H9 (cell line): ENCODE measurements at regions not wholly inside any gene's neighbourhood (a gene's known extent, or its start where the extent isn't known, plus 50 kb on each side); places are given as distances from the start of the nearest gene placed in this dataset.

Source experiments
- DNase-seq: peaks from one replicate; pipeline ENCODE4 v3.0.0-alpha.2; 2017
- H2AFZ ChIP-seq: one replicate; pipeline ENCODE4 v1.6.1; 2013; ENCODE audit warnings: mild to moderate bottlenecking, low read length, control low read depth, moderate library complexity
- H2AK5ac ChIP-seq: 2 replicates; pipeline ENCODE4 v1.6.1; 2013; ENCODE audit warnings: low read length, control low read depth, mixed read lengths; ENCODE audit not compliant: insufficient read length
- H2BK120ac ChIP-seq: one replicate; pipeline ENCODE4 v1.6.1; 2013; ENCODE audit warnings: low read depth, mild to moderate bottlenecking, low read length, control low read depth, inconsistent platforms; ENCODE audit not compliant: poor library complexity, severe bottlenecking
- H2BK12ac ChIP-seq: 2 replicates; pipeline ENCODE4 v1.6.1; 2013; ENCODE audit warnings: low read length, control low read depth, mixed read lengths, low read depth; ENCODE audit not compliant: insufficient read length
- H2BK15ac ChIP-seq: 2 replicates; pipeline ENCODE4 v1.6.1; 2013; ENCODE audit warnings: low read depth, low read length, control low read depth
- H2BK20ac ChIP-seq: one replicate; pipeline ENCODE4 v1.6.1; 2013; ENCODE audit warnings: low read depth, mild to moderate bottlenecking, low read length, control low read depth, inconsistent platforms; ENCODE audit not compliant: poor library complexity, severe bottlenecking
- H2BK5ac ChIP-seq: 2 replicates; pipeline ENCODE4 v1.6.1; 2013; ENCODE audit warnings: low read length, control low read depth, mixed read lengths; ENCODE audit not compliant: insufficient read length
- H3K14ac ChIP-seq: 2 replicates; pipeline ENCODE4 v1.6.1; 2013; ENCODE audit warnings: low read length, control low read depth; ENCODE audit not compliant: insufficient read depth
- H3K18ac ChIP-seq: 2 replicates; pipeline ENCODE4 v1.6.1; 2013; ENCODE audit warnings: low read depth, mild to moderate bottlenecking, mixed read lengths, low read length, control low read depth; ENCODE audit not compliant: insufficient read length
- H3K23ac ChIP-seq: 2 replicates; pipeline ENCODE4 v1.6.1; 2013; ENCODE audit warnings: low read length, control low read depth, mixed read lengths, low read depth; ENCODE audit not compliant: insufficient read length
- H3K23me2 ChIP-seq: 2 replicates; pipeline ENCODE4 v1.6.1; 2013; ENCODE audit warnings: low read depth, mild to moderate bottlenecking, mixed read lengths, low read length, control low read depth; ENCODE audit not compliant: insufficient read length, poor library complexity, severe bottlenecking
- H3K27ac ChIP-seq: 2 replicates; pipeline ENCODE4 v1.5.1; 2013; ENCODE audit warnings: low read length, control low read depth, mixed read lengths, low read depth; ENCODE audit not compliant: insufficient read length
- H3K27me3 ChIP-seq: 2 replicates; pipeline ENCODE4 v1.6.1; 2013; ENCODE audit warnings: low read length, control low read depth, inconsistent platforms; ENCODE audit not compliant: insufficient read depth
- H3K4ac ChIP-seq: 2 replicates; pipeline ENCODE4 v1.6.1; 2013; ENCODE audit warnings: low read depth, mild to moderate bottlenecking, control low read depth, inconsistent platforms, low read length, moderate library complexity
- H3K4me1 ChIP-seq: 2 replicates; pipeline ENCODE4 v1.6.1; 2013; ENCODE audit warnings: low read length, control low read depth, inconsistent platforms; ENCODE audit not compliant: insufficient read depth
- H3K4me2 ChIP-seq: 2 replicates; pipeline ENCODE4 v1.6.1; 2013; ENCODE audit warnings: low read length, control low read depth, mixed read lengths; ENCODE audit not compliant: insufficient read length, insufficient read depth
- H3K56ac ChIP-seq: 2 replicates; pipeline ENCODE4 v1.6.1; 2013; ENCODE audit warnings: low read depth, mild to moderate bottlenecking, mixed read lengths, low read length, control low read depth; ENCODE audit not compliant: insufficient read length
- H3K79me1 ChIP-seq: 2 replicates; pipeline ENCODE4 v1.6.1; 2013; ENCODE audit warnings: low read depth, mild to moderate bottlenecking, moderate library complexity, low read length, control low read depth, inconsistent platforms; ENCODE audit not compliant: insufficient read depth, poor library complexity, severe bottlenecking
- H3K79me2 ChIP-seq: 2 replicates; pipeline ENCODE4 v1.6.1; 2013; ENCODE audit warnings: low read length, control low read depth, inconsistent platforms; ENCODE audit not compliant: insufficient read depth
- H3K9ac ChIP-seq: 2 replicates; pipeline ENCODE4 v1.6.1; 2013; ENCODE audit warnings: low read length, control low read depth, mixed read lengths; ENCODE audit not compliant: insufficient read length; ENCODE audit errors: extremely low read depth
- H3K9me3 ChIP-seq: one replicate; pipeline ENCODE4 v1.6.1; 2013; ENCODE audit warnings: low read depth, low read length, inconsistent platforms; ENCODE audit not compliant: control insufficient read depth
- H3T11ph ChIP-seq: one replicate; pipeline ENCODE4 v1.6.1; 2013; ENCODE audit warnings: mild to moderate bottlenecking, low read length, control low read depth, inconsistent platforms
- H4K20me1 ChIP-seq: one replicate; pipeline ENCODE4 v1.6.1; 2013; ENCODE audit not compliant: control insufficient read depth, insufficient read length, insufficient read depth
- H4K5ac ChIP-seq: 2 replicates; pipeline ENCODE4 v1.6.1; 2013; ENCODE audit warnings: low read depth, mild to moderate bottlenecking, mixed read lengths, low read length, control low read depth; ENCODE audit not compliant: insufficient read length
- H4K8ac ChIP-seq: replicated peaks from 2 replicates; pipeline ENCODE4 v1.6.1; 2013; ENCODE audit warnings: low read length, control low read depth, mixed read lengths, low read depth; ENCODE audit not compliant: insufficient read length
- H4K91ac ChIP-seq: 2 replicates; pipeline ENCODE4 v1.6.1; 2013; ENCODE audit warnings: low read depth, mild to moderate bottlenecking, moderate library complexity, mixed read lengths, low read length, control low read depth; ENCODE audit not compliant: insufficient read length
- H3K27ac Mint-ChIP-seq, 3 experiments: 2 replicates in 2 of 3; 3 replicates in 1 of 3; pipeline ENCODE4 v1.8.0; 2020 to 2021; ENCODE audit warnings: mixed read lengths in 3 of 3, mild to moderate bottlenecking in 1 of 3, moderate library complexity in 1 of 3
- H3K27me3 Mint-ChIP-seq: 2 replicates; pipeline ENCODE4 v1.8.0; 2021; ENCODE audit warnings: low read depth, mild to moderate bottlenecking, moderate library complexity, mixed read lengths
- H3K36me3 Mint-ChIP-seq, 3 experiments: 2 replicates in 2 of 3; 3 replicates in 1 of 3; pipeline ENCODE4 v1.8.0; 2020 to 2021; ENCODE audit warnings: low read depth in 3 of 3, mixed read lengths in 3 of 3; ENCODE audit not compliant: insufficient read depth in 1 of 3
- H3K4me1 Mint-ChIP-seq, 2 experiments: 2 replicates each; pipeline ENCODE4 v1.8.0; 2020; ENCODE audit warnings: mixed read lengths in 2 of 2
- H3K4me3 Mint-ChIP-seq, 2 experiments: 2 replicates in 1 of 2; 3 replicates in 1 of 2; pipeline ENCODE4 v1.8.0; 2020 to 2021; ENCODE audit warnings: mild to moderate bottlenecking in 2 of 2, mixed read lengths in 2 of 2, moderate library complexity in 1 of 2
- H3K9me3 Mint-ChIP-seq, 2 experiments: 2 replicates in 1 of 2; 3 replicates in 1 of 2; pipeline ENCODE4 v1.8.0; 2020; ENCODE audit warnings: mild to moderate bottlenecking in 2 of 2, mixed read lengths in 2 of 2, moderate library complexity in 1 of 2
- WGBS: extraction: QIAGEN DNeasy Blood & Tissue Kit; methylation state at CpG from one replicate; pipeline ENCODE4 v1.1.7; 2013; ENCODE audit warnings: missing lambda C conversion rate, low lambda C conversion rate, mixed read lengths; ENCODE audit not compliant: insufficient read length; ENCODE audit errors: extremely low coverage; 5-methylcytosine and 5-hydroxymethylcytosine counted together
- TF ChIP-seq, protein P1 (sequence below): fragments of 200-600 bp; sonication (generic); conservative IDR thresholded peaks from 3 replicates; pipeline ENCODE4 v1.8.0; 2021; ENCODE audit warnings: antibody characterized with exemption, mild to moderate bottlenecking

DNA sequence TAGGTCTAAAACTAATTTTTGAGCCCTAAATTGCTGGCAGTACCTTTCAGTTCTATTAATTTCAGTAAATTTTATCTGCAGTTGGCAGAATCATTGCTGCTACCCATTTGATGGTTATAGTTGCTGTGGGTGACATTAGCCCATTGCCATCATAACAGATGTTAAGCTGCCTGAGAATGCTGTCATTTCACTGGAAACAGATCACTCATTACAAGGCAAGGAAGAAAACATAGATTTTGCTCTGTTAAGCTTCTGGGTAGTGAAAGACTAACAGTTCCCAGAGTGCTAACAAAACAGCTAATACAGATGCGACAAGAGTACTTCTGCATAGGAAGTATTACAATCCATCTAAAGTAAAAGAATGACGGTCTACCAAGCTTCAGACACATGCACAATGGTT lies 213.2 kb downstream of the SPANXN3 start:
- peaks cover 50 to 59% of the 10 kb centered on the region in 2 experiments for H3K9me3 Mint-ChIP-seq
- WGBS: no CpG with 5 or more reads among the region's 2 CpGs
- DNase-seq: no peak

More for the DNA sequence above, 213.2 kb downstream of the SPANXN3 start:
- Histone ChIP-seq H3K27me3 (no peaks in the 10 kb centered on the region), H2BK15ac (no peak overlapping the region), H2BK12ac (no peak overlapping the region), H4K8ac (no peak overlapping the region), H3K18ac (no peak overlapping the region), H4K5ac (no peak overlapping the region), H3K79me2 (no peaks in the 10 kb centered on the region), H3K14ac (no peak overlapping the region), H2BK5ac (no peak overlapping the region), H3K9me3 (no peaks in the 10 kb centered on the region), H3K4ac (no peak overlapping the region), H3K9ac (no peak overlapping the region), H4K91ac (no peak overlapping the region), H3K79me1 (no peaks in the 10 kb centered on the region), H3K4me2 (no peak overlapping the region), H2AFZ (no peak overlapping the region), H2BK120ac (no peak overlapping the region), H3K23me2 (no peaks in the 10 kb centered on the region), H3K4me1 (no peaks in the 10 kb centered on the region), H3K27ac (no peak overlapping the region), H2AK5ac (no peak overlapping the region), H4K20me1 (no peaks in the 10 kb centered on the region), H3T11ph (no peak overlapping the region), H3K23ac (no peak overlapping the region), H2BK20ac (no peak overlapping the region), H3K56ac (no peak overlapping the region)
- peaks cover 0 to 4% (median 2%) of the 10 kb centered on the region in 3 experiments; a peak in 4 of 7 replicates for H3K36me3 Mint-ChIP-seq
- no peaks in the 10 kb centered on the region for H3K27me3 Mint-ChIP-seq
- no peak overlapping the region for H3K4me3 Mint-ChIP-seq
- no peak overlapping the region for H3K27ac Mint-ChIP-seq
- H3K4me1 Mint-ChIP-seq: peaks cover 10 to 12% of the 10 kb centered on the region in 2 experiments
- TF ChIP-seq, protein P1, sequence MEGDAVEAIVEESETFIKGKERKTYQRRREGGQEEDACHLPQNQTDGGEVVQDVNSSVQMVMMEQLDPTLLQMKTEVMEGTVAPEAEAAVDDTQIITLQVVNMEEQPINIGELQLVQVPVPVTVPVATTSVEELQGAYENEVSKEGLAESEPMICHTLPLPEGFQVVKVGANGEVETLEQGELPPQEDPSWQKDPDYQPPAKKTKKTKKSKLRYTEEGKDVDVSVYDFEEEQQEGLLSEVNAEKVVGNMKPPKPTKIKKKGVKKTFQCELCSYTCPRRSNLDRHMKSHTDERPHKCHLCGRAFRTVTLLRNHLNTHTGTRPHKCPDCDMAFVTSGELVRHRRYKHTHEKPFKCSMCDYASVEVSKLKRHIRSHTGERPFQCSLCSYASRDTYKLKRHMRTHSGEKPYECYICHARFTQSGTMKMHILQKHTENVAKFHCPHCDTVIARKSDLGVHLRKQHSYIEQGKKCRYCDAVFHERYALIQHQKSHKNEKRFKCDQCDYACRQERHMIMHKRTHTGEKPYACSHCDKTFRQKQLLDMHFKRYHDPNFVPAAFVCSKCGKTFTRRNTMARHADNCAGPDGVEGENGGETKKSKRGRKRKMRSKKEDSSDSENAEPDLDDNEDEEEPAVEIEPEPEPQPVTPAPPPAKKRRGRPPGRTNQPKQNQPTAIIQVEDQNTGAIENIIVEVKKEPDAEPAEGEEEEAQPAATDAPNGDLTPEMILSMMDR: no peak
